ENCODE measurements at regions not wholly inside any gene's neighbourhood (a gene's known extent, or its start where the extent isn't known, plus 50 kb on each side); places are given as distances from the start of the nearest gene placed in this dataset.

DNA sequence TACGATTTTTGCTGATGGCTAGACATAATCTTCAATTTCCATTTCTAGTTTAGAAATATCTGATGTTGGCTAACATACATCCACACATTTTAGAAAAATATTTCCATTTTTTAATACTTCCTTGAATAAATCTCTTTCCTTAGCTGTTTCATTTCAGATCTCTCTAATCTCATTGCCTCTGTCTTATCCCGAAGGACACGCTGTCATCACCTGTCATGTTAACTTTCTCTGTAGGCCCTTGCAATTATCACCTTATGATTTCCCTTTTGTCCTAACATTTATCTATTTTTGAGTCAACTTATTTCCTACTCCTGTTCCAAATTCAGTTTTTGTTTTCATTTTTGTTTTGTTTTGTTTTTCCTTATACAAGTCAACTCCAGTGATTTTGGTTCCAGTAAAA lies 173.1 kb upstream of the POM121L12 start:
- no peak overlapping the region for H3K14ac ChIP-seq (replicated peaks; ENCODE audit: low read depth, low read length)
- no peaks in the 10 kb centered on the region for H3K36me3 ChIP-seq (ENCODE audit: control insufficient read depth, insufficient read depth, low read length)
- no peak overlapping the region for H3K23ac ChIP-seq (ENCODE audit: low read depth, low read length)
- H2AFZ ChIP-seq (replicated peaks; ENCODE audit: low read length, poor library complexity) = no peak overlapping the region
- H3K27ac ChIP-seq (ENCODE audit: insufficient read depth, low read length) = no peak overlapping the region
- no peak for ATAC-seq (ENCODE audit: low read depth)
- no peak overlapping the region for H3K4ac ChIP-seq (ENCODE audit: low read depth, low read length)
- BruUV-seq (replicated peaks) = no TSS peak
- H3K4me2 ChIP-seq (ENCODE audit: low read depth, low read length) = no peak overlapping the region
- no peak overlapping the region for H2BK15ac ChIP-seq (ENCODE audit: low read depth, low read length)
- H2BK120ac ChIP-seq (ENCODE audit: low read depth, low read length) = no peak overlapping the region
- no peak overlapping the region for H3K9ac ChIP-seq (ENCODE audit: low read depth, low read length)
- H3K79me1 ChIP-seq (ENCODE audit: low read depth in 1 of 2, low read length in 2 of 2) = no peaks in the 10 kb centered on the region
- no peak overlapping the region for H2AK9ac ChIP-seq (replicated peaks; ENCODE audit: low read depth, low read length, poor library complexity)
- H2BK5ac ChIP-seq (ENCODE audit: low read depth, low read length, poor library complexity, severe bottlenecking) = no peak overlapping the region
- no peaks in the 10 kb centered on the region for H4K20me1 ChIP-seq (ENCODE audit: insufficient read depth, low read length)
- H4K5ac ChIP-seq (ENCODE audit: low read depth, low read length) = no peak overlapping the region
- H3K9me1 ChIP-seq (ENCODE audit: insufficient read depth, low read length) = no peaks in the 10 kb centered on the region
- no peak overlapping the region for H4K91ac ChIP-seq (ENCODE audit: insufficient read depth, low read depth, low read length)
- no peak for DNase-seq
- WGBS, 2 experiments (ENCODE audit: extremely low coverage in 2 of 2, insufficient read length in 1 of 2) = 93% methylated on average over 2 of the region's 3 CpGs; no CpG with 5 or more reads in 1 of the 2 experiments
- ChIA-PET POLR2A (ENCODE audit: unreplicated experiment) (no interaction called here), CTCF (no interaction called here)
- dilution Hi-C loops (cut with HindIII; ENCODE audit: low sequenced_read_pairs, unreplicated experiment) = no loop called here
- H3K9me3 ChIP-seq (ENCODE audit: control insufficient read depth, insufficient read depth, low read length) = peaks cover 12% of the 10 kb centered on the region
- H3K56ac ChIP-seq (ENCODE audit: extremely low read depth, insufficient read depth, low read length) = no peak overlapping the region
- H3K4me3 ChIP-seq (ENCODE audit: insufficient read depth, low read depth, low read length) = no peak overlapping the region
- no peak overlapping the region for H4K8ac ChIP-seq (ENCODE audit: low read depth in 2 of 2, low read length in 2 of 2)
- H2BK20ac ChIP-seq (ENCODE audit: low read depth, low read length) = no peak overlapping the region
- H3K18ac ChIP-seq (ENCODE audit: low read depth, low read length) = no peak overlapping the region
- intact Hi-C loops (cut with micrococcal nuclease) = no loop called here
- in situ Hi-C loops (cut with MboI; ENCODE audit: low sequenced_read_pairs) = no loop called here
- no peaks in the 10 kb centered on the region for H3K27me3 ChIP-seq (ENCODE audit: control insufficient read depth, insufficient read depth, low read length)
- TF ChIP-seq, protein P1, sequence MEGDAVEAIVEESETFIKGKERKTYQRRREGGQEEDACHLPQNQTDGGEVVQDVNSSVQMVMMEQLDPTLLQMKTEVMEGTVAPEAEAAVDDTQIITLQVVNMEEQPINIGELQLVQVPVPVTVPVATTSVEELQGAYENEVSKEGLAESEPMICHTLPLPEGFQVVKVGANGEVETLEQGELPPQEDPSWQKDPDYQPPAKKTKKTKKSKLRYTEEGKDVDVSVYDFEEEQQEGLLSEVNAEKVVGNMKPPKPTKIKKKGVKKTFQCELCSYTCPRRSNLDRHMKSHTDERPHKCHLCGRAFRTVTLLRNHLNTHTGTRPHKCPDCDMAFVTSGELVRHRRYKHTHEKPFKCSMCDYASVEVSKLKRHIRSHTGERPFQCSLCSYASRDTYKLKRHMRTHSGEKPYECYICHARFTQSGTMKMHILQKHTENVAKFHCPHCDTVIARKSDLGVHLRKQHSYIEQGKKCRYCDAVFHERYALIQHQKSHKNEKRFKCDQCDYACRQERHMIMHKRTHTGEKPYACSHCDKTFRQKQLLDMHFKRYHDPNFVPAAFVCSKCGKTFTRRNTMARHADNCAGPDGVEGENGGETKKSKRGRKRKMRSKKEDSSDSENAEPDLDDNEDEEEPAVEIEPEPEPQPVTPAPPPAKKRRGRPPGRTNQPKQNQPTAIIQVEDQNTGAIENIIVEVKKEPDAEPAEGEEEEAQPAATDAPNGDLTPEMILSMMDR (conservative IDR thresholded peaks at IDR 0.05; ENCODE audit: low read depth, low read length) = no peak
- TF ChIP-seq NFE2L2 (IDR thresholded peaks at IDR 0.05; ENCODE audit: low read depth, low read length) (no peak), RFX5 (IDR thresholded peaks at IDR 0.05; ENCODE audit: low read depth, low read length) (no peak), MAZ (IDR thresholded peaks at IDR 0.05; ENCODE audit: borderline replicate concordance, low read depth, low read length) (no peak), SMC3 (IDR thresholded peaks at IDR 0.05; ENCODE audit: low read depth, low read length) (no peak), MXI1 (IDR thresholded peaks at IDR 0.05; ENCODE audit: borderline replicate concordance, low read depth, low read length) (no peak), FOS (IDR thresholded peaks at IDR 0.05; ENCODE audit: low read depth, low read length) (no peak), RCOR1 (IDR thresholded peaks at IDR 0.05; ENCODE audit: insufficient replicate concordance, low read length) (no peak), BHLHE40 (IDR thresholded peaks at IDR 0.05; ENCODE audit: low read depth, low read length) (no peak), CHD1 (IDR thresholded peaks at IDR 0.05; ENCODE audit: low read depth, low read length) (no peak)
- TF ChIP-seq, protein P2, sequence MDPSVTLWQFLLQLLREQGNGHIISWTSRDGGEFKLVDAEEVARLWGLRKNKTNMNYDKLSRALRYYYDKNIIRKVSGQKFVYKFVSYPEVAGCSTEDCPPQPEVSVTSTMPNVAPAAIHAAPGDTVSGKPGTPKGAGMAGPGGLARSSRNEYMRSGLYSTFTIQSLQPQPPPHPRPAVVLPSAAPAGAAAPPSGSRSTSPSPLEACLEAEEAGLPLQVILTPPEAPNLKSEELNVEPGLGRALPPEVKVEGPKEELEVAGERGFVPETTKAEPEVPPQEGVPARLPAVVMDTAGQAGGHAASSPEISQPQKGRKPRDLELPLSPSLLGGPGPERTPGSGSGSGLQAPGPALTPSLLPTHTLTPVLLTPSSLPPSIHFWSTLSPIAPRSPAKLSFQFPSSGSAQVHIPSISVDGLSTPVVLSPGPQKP (IDR thresholded peaks at IDR 0.05; ENCODE audit: borderline replicate concordance, low read depth, low read length) = no peak
- H2AK5ac ChIP-seq (ENCODE audit: low read depth, low read length) = no peak overlapping the region
- no peaks in the 10 kb centered on the region for H3K4me1 ChIP-seq (ENCODE audit: control insufficient read depth, insufficient read depth, low read length)
